ENCODE measurements at regions not wholly inside any gene's neighbourhood (a gene's known extent, or its start where the extent isn't known, plus 50 kb on each side); places are given as distances from the start of the nearest gene placed in this dataset.

DNA sequence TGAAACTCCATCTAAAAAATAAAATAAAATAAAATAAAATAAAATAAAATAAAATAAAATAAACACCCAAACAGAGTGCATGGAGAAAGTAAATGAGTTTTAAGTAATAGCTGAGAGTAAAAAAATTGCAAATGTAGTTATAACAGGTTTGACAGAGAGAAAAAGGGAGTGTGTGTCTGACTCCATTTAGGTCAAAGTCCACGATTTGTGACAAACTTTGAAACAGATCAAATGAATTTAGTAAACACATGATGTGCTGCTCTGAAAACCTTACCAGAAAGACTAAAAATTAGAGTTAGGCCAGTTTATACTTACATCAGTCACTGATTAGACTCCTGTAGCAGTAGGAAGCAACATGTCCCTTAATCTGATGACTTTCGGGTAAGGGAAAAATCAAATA, 346.6 kb downstream of the PARP8 start:
- TF ChIP-seq, protein P1, sequence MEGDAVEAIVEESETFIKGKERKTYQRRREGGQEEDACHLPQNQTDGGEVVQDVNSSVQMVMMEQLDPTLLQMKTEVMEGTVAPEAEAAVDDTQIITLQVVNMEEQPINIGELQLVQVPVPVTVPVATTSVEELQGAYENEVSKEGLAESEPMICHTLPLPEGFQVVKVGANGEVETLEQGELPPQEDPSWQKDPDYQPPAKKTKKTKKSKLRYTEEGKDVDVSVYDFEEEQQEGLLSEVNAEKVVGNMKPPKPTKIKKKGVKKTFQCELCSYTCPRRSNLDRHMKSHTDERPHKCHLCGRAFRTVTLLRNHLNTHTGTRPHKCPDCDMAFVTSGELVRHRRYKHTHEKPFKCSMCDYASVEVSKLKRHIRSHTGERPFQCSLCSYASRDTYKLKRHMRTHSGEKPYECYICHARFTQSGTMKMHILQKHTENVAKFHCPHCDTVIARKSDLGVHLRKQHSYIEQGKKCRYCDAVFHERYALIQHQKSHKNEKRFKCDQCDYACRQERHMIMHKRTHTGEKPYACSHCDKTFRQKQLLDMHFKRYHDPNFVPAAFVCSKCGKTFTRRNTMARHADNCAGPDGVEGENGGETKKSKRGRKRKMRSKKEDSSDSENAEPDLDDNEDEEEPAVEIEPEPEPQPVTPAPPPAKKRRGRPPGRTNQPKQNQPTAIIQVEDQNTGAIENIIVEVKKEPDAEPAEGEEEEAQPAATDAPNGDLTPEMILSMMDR (IDR thresholded peaks at IDR 0.05; ENCODE audit: insufficient read depth, low read length, poor library complexity, severe bottlenecking): no peak
- no peak for TF ChIP-seq EZH2phosphoT487 (conservative IDR thresholded peaks at IDR 0.05; ENCODE audit: low read length)
